GM12878 (cell line): ENCODE measurements at regions not wholly inside any gene's neighbourhood (a gene's known extent, or its start where the extent isn't known, plus 50 kb on each side); places are given as distances from the start of the nearest gene placed in this dataset.

Experiments
- ATAC-seq: fragments of 200-7000 bp; cut with Tn5 transposase; 3 replicates; pipeline ENCODE4 v1.9.1; 2020; ENCODE audit warnings: mild to moderate bottlenecking, moderate library complexity
- BruUV-seq: library from RNA; stranded (reverse); fragments of 400-500 nt; replicated peaks from 2 replicates; lab custom pipeline; 2021; lab: Mats Ljungman, UMichigan
- CTCF ChIA-PET: fragments of 300-600 bp; sonication (Branson Sonifier 250); formaldehyde crosslinking; extraction: SDS; loops from one replicate; lab custom pipeline; 2021; ENCODE audit warnings: inconsistent platforms; lab: Yijun Ruan, JAX
- POLR2A ChIA-PET: fragments of 350-600 bp; formaldehyde crosslinking; extraction: SDS; loops from one replicate; lab custom pipeline; 2021; ENCODE audit warnings: inconsistent platforms; lab: Charles Lee
- RAD21 ChIA-PET: fragments of 300-600 bp; sonication (Branson Sonifier 250); formaldehyde crosslinking; loops from one replicate; lab custom pipeline; 2023; ENCODE audit warnings: antibody characterized with exemption; ENCODE audit not compliant: unreplicated experiment; lab: Charles Lee
- SMC1A ChIA-PET: fragments of 300-600 bp; sonication (Branson Sonifier 250); formaldehyde crosslinking; loops from one replicate; lab custom pipeline; 2023; ENCODE audit not compliant: unreplicated experiment, uncharacterized antibody; lab: Charles Lee
- DNase-seq: peaks from one replicate; pipeline ENCODE4 v3.0.0-alpha.2; 2011; ENCODE audit warnings: low read depth, low spot score
- FAIRE-seq: peaks from 3 replicates; lab custom pipeline; 2011; peaks lifted over from hg19 to GRCh38; lab: Jason Lieb, UNC
- H2AFZ ChIP-seq: 2 replicates; pipeline ENCODE4 v1.6.0; 2011; ENCODE audit warnings: low read depth, low read length, control low read depth; ENCODE audit not compliant: control insufficient read depth
- H3K27ac ChIP-seq: 2 replicates; pipeline ENCODE4 v1.5.1; 2011; ENCODE audit warnings: control low read depth; ENCODE audit not compliant: control insufficient read depth, insufficient read depth
- H3K27me3 ChIP-seq, 2 experiments: replicated peaks in 1 of 2; 2 replicates each; pipeline versions ENCODE4 v1.6.0 to v1.6.1; 2011; ENCODE audit warnings: low read length in 1 of 2; ENCODE audit not compliant: control insufficient read depth in 2 of 2, insufficient read depth in 2 of 2
- H3K36me3 ChIP-seq, 2 experiments: 2 replicates each; pipeline ENCODE4 v1.5.1; 2011; ENCODE audit warnings: low read length in 1 of 2; ENCODE audit not compliant: control insufficient read depth in 2 of 2, insufficient read depth in 2 of 2
- H3K4me1 ChIP-seq: 2 replicates; pipeline ENCODE4 v1.6.1; 2011; ENCODE audit warnings: mild to moderate bottlenecking, low read length, moderate library complexity, mixed read lengths; ENCODE audit not compliant: control insufficient read depth, insufficient read depth
- H3K4me2 ChIP-seq: 2 replicates; pipeline ENCODE4 v1.6.0; 2011; ENCODE audit warnings: control low read depth; ENCODE audit not compliant: control insufficient read depth, insufficient read depth
- H3K4me3 ChIP-seq: fragments of 200-600 bp; sonication (generic); 2 replicates; pipeline ENCODE4 v1.5.1; 2016
- H3K79me2 ChIP-seq: 2 replicates; pipeline ENCODE4 v1.6.0; 2011; ENCODE audit warnings: low read length; ENCODE audit not compliant: control insufficient read depth, insufficient read depth
- H3K9ac ChIP-seq: 2 replicates; pipeline ENCODE4 v1.8.0; 2011; ENCODE audit warnings: low read length, control low read depth, mixed read lengths; ENCODE audit not compliant: control insufficient read depth, insufficient read depth
- H3K9me3 ChIP-seq: replicated peaks from 3 replicates; pipeline ENCODE4 v1.5.1; 2011; ENCODE audit warnings: mild to moderate bottlenecking, low read length; ENCODE audit not compliant: control insufficient read depth, insufficient read depth
- H4K20me1 ChIP-seq: 2 replicates; pipeline ENCODE4 v1.6.0; 2011; ENCODE audit not compliant: control insufficient read depth, insufficient read depth
- BCL11A ChIP-seq: IDR thresholded peaks from 2 replicates; pipeline ENCODE4 v1.6.1; 2011; ENCODE audit warnings: low read depth, low read length
- BMI1 ChIP-seq: fragments of 450-650 bp; IDR thresholded peaks from 2 replicates; pipeline ENCODE4 v1.6.1; 2016; ENCODE audit warnings: mild to moderate bottlenecking, moderate library complexity, borderline replicate concordance
- CBX5 ChIP-seq: sonication (generic); IDR thresholded peaks from 2 replicates; pipeline ENCODE4 v1.6.1; 2016; ENCODE audit warnings: low read depth, moderate library complexity, mild to moderate bottlenecking, inconsistent platforms
- EED ChIP-seq: sonication (generic); IDR thresholded peaks from 2 replicates; pipeline ENCODE4 v1.6.1; 2016; ENCODE audit warnings: antibody characterized with exemption, low read depth
- FOXK2 ChIP-seq: fragments of 450-650 bp; IDR thresholded peaks from 2 replicates; pipeline ENCODE4 v1.6.1; 2017; ENCODE audit warnings: mild to moderate bottlenecking, moderate library complexity
- FOXM1 ChIP-seq: IDR thresholded peaks from 2 replicates; pipeline ENCODE4 v1.6.1; 2012; ENCODE audit warnings: low read depth, mild to moderate bottlenecking, inconsistent platforms, low read length, moderate library complexity
- GABPA ChIP-seq: IDR thresholded peaks from 2 replicates; pipeline ENCODE4 v1.6.1; 2014; ENCODE audit warnings: antibody characterized with exemption, low read depth, mild to moderate bottlenecking, inconsistent platforms
- JUND ChIP-seq: IDR thresholded peaks from 2 replicates; pipeline ENCODE4 v1.6.1; 2012; ENCODE audit warnings: low read depth, mild to moderate bottlenecking, low read length, improper control_type of control experiment, moderate library complexity
- KLF5 ChIP-seq: fragments of 450-650 bp; IDR thresholded peaks from 2 replicates; pipeline ENCODE4 v1.6.1; 2014; ENCODE audit warnings: mild to moderate bottlenecking; ENCODE audit not compliant: partially characterized antibody
- MEF2A ChIP-seq: IDR thresholded peaks from 2 replicates; pipeline ENCODE4 v1.6.1; 2011; ENCODE audit warnings: low read depth, mild to moderate bottlenecking, low read length, moderate library complexity; ENCODE audit not compliant: insufficient read depth
- PAX5 ChIP-seq: IDR thresholded peaks from 2 replicates; pipeline ENCODE4 v1.6.1; 2011; ENCODE audit warnings: low read depth, low read length, borderline replicate concordance
- PRDM15 ChIP-seq: fragments of 450-650 bp; formaldehyde crosslinking; IDR thresholded peaks from 2 replicates; pipeline ENCODE4 v1.4.0; 2020; ENCODE audit warnings: mild to moderate bottlenecking, moderate library complexity
- STAT3 ChIP-seq: IDR thresholded peaks from 2 replicates; pipeline ENCODE4 v1.6.1; 2011; ENCODE audit warnings: low read depth, low read length, improper control_type of control experiment
- USF1 ChIP-seq: IDR thresholded peaks from 2 replicates; pipeline ENCODE4 v1.6.1; 2011; ENCODE audit warnings: borderline replicate concordance, low read depth, mild to moderate bottlenecking, moderate library complexity, mixed read lengths, low read length; ENCODE audit not compliant: insufficient read depth; ENCODE audit errors: extremely low read length
- ZBED1 ChIP-seq: IDR thresholded peaks from 2 replicates; pipeline ENCODE4 v1.6.1; 2016; ENCODE audit warnings: borderline replicate concordance
- ZNF217 ChIP-seq: fragments of 450-650 bp; IDR thresholded peaks from 2 replicates; pipeline ENCODE4 v1.6.1; 2017; ENCODE audit warnings: antibody characterized with exemption, mild to moderate bottlenecking
- WGBS: methylation state at CpG from one replicate; pipeline ENCODE4 v1.1.6; 2016; ENCODE audit warnings: low lambda C conversion rate; ENCODE audit not compliant: insufficient replicate concordance, insufficient coverage; ENCODE audit errors: missing lambda C conversion rate; 5-methylcytosine and 5-hydroxymethylcytosine counted together
- in situ Hi-C: fragments of 300-500 bp; cut with MboI; formaldehyde crosslinking; loops from 9 replicates; pipeline ENCODE4 v1.14.3; 2018; ENCODE audit warnings: mixed read lengths
- intact Hi-C: fragments of 100-400 bp; cut with micrococcal nuclease; formaldehyde crosslinking; loops from one replicate; pipeline ENCODE4 v1.14.2; 2022; ENCODE audit not compliant: unreplicated experiment
- TF ChIP-seq, protein P1 (sequence below): fragments of 450-650 bp; IDR thresholded peaks from 2 replicates; pipeline ENCODE4 v1.6.1; 2017; ENCODE audit warnings: mild to moderate bottlenecking, moderate library complexity
- TF ChIP-seq, protein P2 (sequence below): IDR thresholded peaks from 2 replicates; pipeline ENCODE4 v1.6.1; 2011; ENCODE audit warnings: low read depth, mild to moderate bottlenecking, low read length, moderate library complexity, borderline replicate concordance; ENCODE audit errors: extremely low read depth

GRCh38 chr3:70603103-70603502 lies 290.7 kb upstream of the MDFIC2 start:
- ChIA-PET SMC1A (no interaction called here), CTCF (interaction anchor here (1.6 kb wide), 1 partner anchor 14 kb away, joined by 4 read pairs; no protein-coding TSS in a partner anchor), RAD21 (no interaction called here), POLR2A (no interaction called here)
- H4K20me1 ChIP-seq = no peaks in the 10 kb centered on the region
- no peak overlapping the region for H3K27ac ChIP-seq
- no peak for FAIRE-seq
- no peak for DNase-seq
- H3K4me2 ChIP-seq = no peak overlapping the region
- H3K4me1 ChIP-seq = no peaks in the 10 kb centered on the region
- H3K9ac ChIP-seq = no peak overlapping the region
- no peaks in the 10 kb centered on the region for H3K27me3 ChIP-seq
- H3K9me3 ChIP-seq = no peaks in the 10 kb centered on the region
- no peaks in the 10 kb centered on the region for H3K79me2 ChIP-seq
- no peak for TF ChIP-seq BMI1
- no peak for TF ChIP-seq FOXM1
- TF ChIP-seq, protein P1, sequence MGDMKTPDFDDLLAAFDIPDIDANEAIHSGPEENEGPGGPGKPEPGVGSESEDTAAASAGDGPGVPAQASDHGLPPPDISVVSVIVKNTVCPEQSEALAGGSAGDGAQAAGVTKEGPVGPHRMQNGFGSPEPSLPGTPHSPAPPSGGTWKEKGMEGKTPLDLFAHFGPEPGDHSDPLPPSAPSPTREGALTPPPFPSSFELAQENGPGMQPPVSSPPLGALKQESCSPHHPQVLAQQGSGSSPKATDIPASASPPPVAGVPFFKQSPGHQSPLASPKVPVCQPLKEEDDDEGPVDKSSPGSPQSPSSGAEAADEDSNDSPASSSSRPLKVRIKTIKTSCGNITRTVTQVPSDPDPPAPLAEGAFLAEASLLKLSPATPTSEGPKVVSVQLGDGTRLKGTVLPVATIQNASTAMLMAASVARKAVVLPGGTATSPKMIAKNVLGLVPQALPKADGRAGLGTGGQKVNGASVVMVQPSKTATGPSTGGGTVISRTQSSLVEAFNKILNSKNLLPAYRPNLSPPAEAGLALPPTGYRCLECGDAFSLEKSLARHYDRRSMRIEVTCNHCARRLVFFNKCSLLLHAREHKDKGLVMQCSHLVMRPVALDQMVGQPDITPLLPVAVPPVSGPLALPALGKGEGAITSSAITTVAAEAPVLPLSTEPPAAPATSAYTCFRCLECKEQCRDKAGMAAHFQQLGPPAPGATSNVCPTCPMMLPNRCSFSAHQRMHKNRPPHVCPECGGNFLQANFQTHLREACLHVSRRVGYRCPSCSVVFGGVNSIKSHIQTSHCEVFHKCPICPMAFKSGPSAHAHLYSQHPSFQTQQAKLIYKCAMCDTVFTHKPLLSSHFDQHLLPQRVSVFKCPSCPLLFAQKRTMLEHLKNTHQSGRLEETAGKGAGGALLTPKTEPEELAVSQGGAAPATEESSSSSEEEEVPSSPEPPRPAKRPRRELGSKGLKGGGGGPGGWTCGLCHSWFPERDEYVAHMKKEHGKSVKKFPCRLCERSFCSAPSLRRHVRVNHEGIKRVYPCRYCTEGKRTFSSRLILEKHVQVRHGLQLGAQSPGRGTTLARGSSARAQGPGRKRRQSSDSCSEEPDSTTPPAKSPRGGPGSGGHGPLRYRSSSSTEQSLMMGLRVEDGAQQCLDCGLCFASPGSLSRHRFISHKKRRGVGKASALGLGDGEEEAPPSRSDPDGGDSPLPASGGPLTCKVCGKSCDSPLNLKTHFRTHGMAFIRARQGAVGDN = no peak
- TF ChIP-seq USF1 = no peak
- no peak for TF ChIP-seq JUND
- TF ChIP-seq STAT3 = no peak
- TF ChIP-seq MEF2A = no peak
- TF ChIP-seq EED = no peak
- TF ChIP-seq ZNF217 = no peak
- TF ChIP-seq PRDM15 (CRISPR knock-in tag) = no peak
- TF ChIP-seq FOXK2 = no peak
- no peak for TF ChIP-seq BCL11A
- no peak for TF ChIP-seq GABPA
- TF ChIP-seq CBX5 = no peak
- TF ChIP-seq, protein P2, sequence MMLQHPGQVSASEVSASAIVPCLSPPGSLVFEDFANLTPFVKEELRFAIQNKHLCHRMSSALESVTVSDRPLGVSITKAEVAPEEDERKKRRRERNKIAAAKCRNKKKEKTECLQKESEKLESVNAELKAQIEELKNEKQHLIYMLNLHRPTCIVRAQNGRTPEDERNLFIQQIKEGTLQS = no peak
- no peak for TF ChIP-seq ZBED1
- no peak for TF ChIP-seq PAX5
- no peak for TF ChIP-seq KLF5
- in situ Hi-C loops (no loop called here), intact Hi-C loops (no loop called here)
- no peak overlapping the region for H2AFZ ChIP-seq
- ATAC-seq = no peak; the same call in 2 of the 3 replicates
- no peak overlapping the region for H3K4me3 ChIP-seq
- no peaks in the 10 kb centered on the region for H3K36me3 ChIP-seq
- 22% methylated on average over 3 of the region's 3 CpGs for WGBS
- BruUV-seq = no TSS peak
